NT2/D1 (cell line): ENCODE measurements at regions not wholly inside any gene's neighbourhood (a gene's known extent, or its start where the extent isn't known, plus 50 kb on each side); places are given as distances from the start of the nearest gene placed in this dataset.

ENCODE experiments used
- DNase-seq: peaks from one replicate; pipeline ENCODE4 v3.0.0-alpha.2; 2011; ENCODE audit warnings: low read depth, low spot score
- H3K27me3 ChIP-seq: 2 replicates; pipeline ENCODE4 v1.6.0; 2011; ENCODE audit warnings: mild to moderate bottlenecking; ENCODE audit not compliant: insufficient read length, insufficient read depth
- H3K36me3 ChIP-seq: 2 replicates; pipeline ENCODE4 v1.6.1; 2011; ENCODE audit warnings: mild to moderate bottlenecking, low read length, mixed read lengths; ENCODE audit not compliant: insufficient read depth, insufficient read length
- H3K4me1 ChIP-seq: 2 replicates; pipeline ENCODE4 v1.5.1; 2011; ENCODE audit not compliant: insufficient read depth, insufficient read length
- H3K4me3 ChIP-seq: 2 replicates; pipeline ENCODE4 v1.5.1; 2011; ENCODE audit warnings: low read depth; ENCODE audit not compliant: insufficient read length
- H3K9ac ChIP-seq: 2 replicates; pipeline ENCODE4 v1.6.0; 2011; ENCODE audit warnings: low read depth; ENCODE audit not compliant: insufficient read length
- H3K9me3 ChIP-seq: 2 replicates; pipeline ENCODE4 v1.5.1; 2011; ENCODE audit warnings: mild to moderate bottlenecking, low read length; ENCODE audit not compliant: insufficient read depth
- SUZ12 ChIP-seq: IDR thresholded peaks from 2 replicates; pipeline ENCODE4 v1.6.1; 2011; ENCODE audit not compliant: insufficient read length, insufficient read depth; ENCODE audit errors: extremely low read depth
- YY1 ChIP-seq: IDR thresholded peaks from 2 replicates; pipeline ENCODE4 v1.6.1; 2011; ENCODE audit not compliant: insufficient read length, insufficient read depth
- ZNF274 ChIP-seq: IDR thresholded peaks from 2 replicates; pipeline ENCODE4 v1.6.1; 2011; ENCODE audit warnings: mild to moderate bottlenecking, low read depth, low read length

DNA sequence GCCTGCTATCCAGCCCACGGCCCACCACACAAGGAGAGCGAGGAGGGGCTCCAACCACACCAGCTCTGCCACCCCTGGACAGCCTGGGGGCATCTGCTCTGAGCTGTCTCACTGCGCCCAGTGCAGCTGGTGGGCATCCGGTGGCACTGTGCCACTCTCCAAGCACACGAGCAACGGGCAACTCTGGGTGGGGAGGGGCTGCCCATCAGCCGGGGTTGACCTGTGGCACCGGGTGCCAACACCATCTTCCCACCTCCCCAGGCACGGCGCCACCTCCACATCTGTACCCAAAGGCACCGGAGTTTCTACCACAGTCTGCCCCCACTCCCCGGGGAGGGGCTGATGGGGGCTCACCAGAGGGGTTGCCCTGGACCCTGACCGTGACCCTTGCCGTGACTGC is 241.8 kb downstream of the RBFOX3 start:
- TF ChIP-seq YY1 (no peak), SUZ12 (no peak), ZNF274 (no peak)
- peaks cover 8% of the 10 kb centered on the region for H3K27me3 ChIP-seq
- H3K9ac ChIP-seq, result no peak overlapping the region
- no peak for DNase-seq
- no peaks in the 10 kb centered on the region for H3K36me3 ChIP-seq
- H3K4me1 ChIP-seq, result peaks cover 4% of the 10 kb centered on the region
- H3K9me3 ChIP-seq, result no peaks in the 10 kb centered on the region
- no peak overlapping the region for H3K4me3 ChIP-seq

DNA sequence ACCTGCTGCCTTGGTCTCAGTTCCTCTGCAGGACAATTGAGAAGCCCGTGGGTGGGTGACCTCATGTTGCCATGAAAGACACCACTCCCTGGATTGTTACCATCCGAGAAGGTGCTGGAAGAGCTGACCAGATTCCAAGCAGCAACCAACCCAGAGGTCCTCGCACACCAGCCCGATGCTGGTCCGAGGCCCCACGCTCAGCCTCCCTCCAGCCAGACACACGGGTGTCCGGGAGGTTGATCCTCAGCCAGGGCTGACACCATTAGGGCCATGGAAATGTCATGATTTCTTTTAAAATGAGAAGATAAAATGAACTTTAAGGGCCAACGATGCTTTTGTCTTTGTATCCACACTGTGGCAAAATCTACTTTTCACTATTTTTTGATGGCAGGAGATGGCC is 242.3 kb downstream of the RBFOX3 start:
- Histone ChIP-seq H3K36me3 (no peaks in the 10 kb centered on the region), H3K9me3 (no peaks in the 10 kb centered on the region), H3K4me1 (peaks cover 3% of the 10 kb centered on the region), H3K9ac (no peak overlapping the region), H3K4me3 (no peak overlapping the region), H3K27me3 (peaks cover 8% of the 10 kb centered on the region)
- no peak for DNase-seq
- TF ChIP-seq ZNF274 (no peak), YY1 (no peak), SUZ12 (no peak)

DNA sequence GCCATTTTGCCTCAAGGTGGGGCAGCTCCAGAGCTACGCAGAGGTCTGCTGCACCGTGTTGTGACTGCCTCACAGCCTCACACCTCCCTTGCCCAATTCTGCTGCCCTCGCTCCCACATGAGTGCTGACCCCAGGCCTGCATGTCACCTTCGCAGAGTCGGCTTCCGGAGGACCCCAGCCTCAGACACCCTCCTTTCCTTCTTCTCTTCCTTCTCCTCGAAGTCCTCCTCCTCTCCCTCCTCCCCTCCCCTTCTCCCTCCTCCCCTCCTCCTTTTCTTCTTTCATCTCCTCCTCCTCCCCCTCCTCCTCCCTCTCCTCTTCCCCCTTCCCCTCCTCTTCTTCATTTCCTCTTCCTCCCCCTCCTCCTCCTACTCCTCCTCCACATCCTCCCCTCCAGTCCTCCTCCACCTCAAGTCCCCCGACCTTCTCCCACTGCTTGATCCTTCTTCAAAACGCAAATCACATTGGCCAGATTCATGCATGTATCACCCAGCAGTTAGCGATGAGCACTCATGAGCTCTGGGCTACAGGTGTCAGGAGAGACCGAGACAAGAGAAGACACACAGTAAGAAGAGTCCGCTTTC is 243.8 kb downstream of the RBFOX3 start:
- Histone ChIP-seq H3K4me3 (no peak overlapping the region), H3K27me3 (peaks cover 8% of the 10 kb centered on the region)

DNA sequence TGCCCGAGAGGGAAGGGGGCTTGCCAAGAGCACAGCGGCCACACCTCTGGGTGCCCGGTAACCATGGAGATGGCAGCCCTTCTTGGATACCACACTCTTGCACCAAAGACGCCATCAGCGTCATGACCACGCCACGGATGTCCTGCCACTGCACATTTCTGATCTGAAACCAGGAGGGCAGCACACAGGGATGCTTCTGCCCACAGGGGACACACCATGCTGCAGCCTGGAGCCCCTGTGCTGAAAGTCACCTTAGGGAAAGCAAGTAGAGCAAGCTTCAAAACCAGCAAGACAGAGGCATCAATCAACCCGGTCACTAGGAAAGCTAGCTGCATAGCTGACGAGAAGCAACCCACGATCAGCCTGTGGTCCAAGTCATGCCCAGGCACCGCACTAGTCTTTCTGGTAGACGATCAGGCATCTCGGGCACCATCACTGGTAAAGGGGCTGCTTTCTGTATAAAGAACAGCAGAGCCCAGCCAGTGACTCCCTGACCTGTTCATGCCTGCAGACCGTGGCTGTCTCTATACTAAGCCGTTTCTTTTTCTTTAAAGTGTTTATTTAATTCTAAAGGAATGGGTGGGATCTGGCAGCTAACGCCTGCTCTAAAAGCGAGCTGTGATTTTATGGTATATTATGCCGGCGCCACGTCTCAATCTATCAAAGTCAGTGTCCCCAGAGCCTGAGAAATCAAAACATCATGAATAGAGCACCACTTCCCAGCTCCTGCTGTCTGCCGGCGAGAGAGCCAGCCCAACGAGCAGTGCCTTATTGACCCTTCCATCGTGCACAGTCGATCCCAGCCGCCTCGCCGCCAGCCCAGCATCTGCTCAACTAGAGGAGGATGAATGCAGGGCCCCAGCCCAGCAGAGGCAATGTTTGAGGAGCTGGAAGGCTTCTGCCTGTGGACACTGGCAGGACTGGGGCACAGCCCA is 244.7 kb downstream of the RBFOX3 start:
- Histone ChIP-seq H3K4me1 (no peaks in the 10 kb centered on the region), H3K27me3 (peaks cover 11% of the 10 kb centered on the region), H3K9ac (no peak overlapping the region), H3K4me3 (no peak overlapping the region), H3K9me3 (no peaks in the 10 kb centered on the region), H3K36me3 (no peaks in the 10 kb centered on the region)
- DNase-seq, result no peak
- TF ChIP-seq ZNF274 (no peak), SUZ12 (no peak), YY1 (no peak)

More for the DNA sequence above, 243.8 kb downstream of the RBFOX3 start:
- DNase-seq, result no peak
- H3K4me1 ChIP-seq, result no peaks in the 10 kb centered on the region
- TF ChIP-seq SUZ12 (no peak), ZNF274 (no peak), YY1 (no peak)
- H3K9me3 ChIP-seq, result no peaks in the 10 kb centered on the region
- no peaks in the 10 kb centered on the region for H3K36me3 ChIP-seq
- no peak overlapping the region for H3K9ac ChIP-seq

DNA sequence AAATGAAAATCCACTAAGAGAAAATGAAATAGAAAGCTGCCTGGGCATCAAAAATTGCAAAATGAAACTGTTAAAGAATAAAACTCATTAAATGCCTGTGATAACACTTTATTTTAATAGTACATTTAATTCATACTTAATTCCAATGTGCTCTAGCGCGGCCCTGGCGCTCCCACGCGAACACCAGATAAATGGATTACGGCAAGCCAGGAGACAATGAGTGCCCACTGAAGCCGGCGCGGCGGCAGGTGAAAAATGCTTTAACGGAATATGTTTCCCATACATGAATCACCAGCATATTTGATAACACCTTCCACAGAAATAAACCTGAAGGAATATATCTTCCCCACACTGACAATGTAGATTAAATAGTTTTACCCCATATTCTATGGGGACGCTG is 245.5 kb downstream of the RBFOX3 start:
- Histone ChIP-seq H3K9me3 (no peaks in the 10 kb centered on the region), H3K4me3 (no peak overlapping the region), H3K9ac (no peak overlapping the region), H3K4me1 (no peaks in the 10 kb centered on the region), H3K36me3 (no peaks in the 10 kb centered on the region), H3K27me3 (peaks cover 11% of the 10 kb centered on the region)
- TF ChIP-seq YY1, result no peak
- TF ChIP-seq SUZ12, result no peak
- TF ChIP-seq ZNF274, result no peak
- DNase-seq, result no peak

DNA sequence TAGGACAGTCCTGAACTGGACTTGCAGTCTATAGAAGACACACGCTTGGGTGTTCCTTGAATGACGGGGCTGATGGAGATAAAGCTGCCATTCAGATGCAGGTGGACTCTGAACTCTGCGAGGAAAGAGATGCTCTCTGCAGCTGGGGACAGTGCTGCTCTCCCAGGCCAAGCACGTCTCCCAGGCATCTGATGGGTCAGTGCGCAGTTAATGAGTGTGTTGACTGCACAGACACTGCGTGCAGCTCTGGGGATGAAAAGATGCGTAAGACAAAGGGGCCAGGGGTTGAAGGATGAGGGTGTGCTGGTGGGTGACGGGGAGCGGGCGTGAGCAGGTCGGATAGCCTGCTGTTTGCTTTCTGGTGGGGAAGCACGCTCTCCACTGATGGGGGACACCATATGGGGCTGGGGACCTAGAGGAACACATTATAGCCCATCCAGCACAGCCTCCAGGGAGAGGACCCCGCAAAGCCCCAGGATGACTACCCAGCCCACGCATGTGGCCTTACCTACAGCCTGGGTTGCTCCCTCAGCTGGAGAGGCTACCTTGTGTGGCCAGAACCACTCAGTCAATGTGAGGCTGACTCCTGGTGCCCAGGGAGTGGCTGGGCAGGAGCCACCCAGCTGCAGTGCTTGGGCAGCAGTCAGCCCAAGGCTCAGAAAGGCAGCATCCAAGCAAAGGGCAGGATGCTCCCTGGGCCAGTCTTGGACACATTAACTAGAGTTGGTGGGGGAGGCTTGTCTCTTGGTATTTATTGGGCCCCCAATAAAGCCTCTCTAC is 246.3 kb downstream of the RBFOX3 start:
- no peaks in the 10 kb centered on the region for H3K9me3 ChIP-seq
- no peak for DNase-seq
- no peaks in the 10 kb centered on the region for H3K4me1 ChIP-seq
- no peak overlapping the region for H3K4me3 ChIP-seq
- H3K9ac ChIP-seq, result no peak overlapping the region
- peaks cover 11% of the 10 kb centered on the region for H3K27me3 ChIP-seq
- no peaks in the 10 kb centered on the region for H3K36me3 ChIP-seq
- TF ChIP-seq SUZ12 (no peak), YY1 (no peak), ZNF274 (no peak)

DNA sequence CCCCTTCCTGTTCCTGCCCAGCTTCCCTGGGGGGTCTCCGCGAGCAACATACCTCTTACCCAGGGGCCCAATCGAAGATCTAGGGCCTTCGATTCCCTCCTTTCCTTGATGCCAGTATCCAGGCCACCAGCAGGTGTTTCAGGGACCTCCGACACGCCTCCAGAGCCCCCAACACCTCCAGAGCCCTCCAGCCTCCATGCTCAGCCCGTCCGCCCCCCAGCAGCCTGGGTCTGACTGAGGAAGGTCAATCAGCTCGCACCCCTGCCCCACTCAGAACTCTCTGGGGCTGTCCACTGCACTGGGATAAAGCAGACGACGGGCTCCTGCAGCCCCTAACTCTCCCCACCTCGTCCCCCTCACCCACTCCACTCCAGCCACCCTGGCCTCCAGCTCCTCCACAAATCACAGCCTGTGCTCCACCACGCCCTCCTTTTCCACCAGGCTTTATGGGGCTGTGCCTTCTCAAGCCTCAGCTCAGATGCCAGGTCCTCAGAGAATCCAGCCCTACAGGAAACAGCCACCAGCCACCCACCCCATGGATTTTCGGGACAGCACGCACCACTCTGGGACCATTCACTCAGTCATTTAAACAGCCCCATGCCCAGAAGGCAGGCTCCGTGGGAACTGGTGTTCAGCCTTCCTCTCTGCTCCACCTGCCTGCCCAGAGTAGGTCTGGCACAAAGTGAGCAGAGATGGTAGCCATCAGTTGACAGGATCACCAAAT is 247.1 kb downstream of the RBFOX3 start:
- Histone ChIP-seq H3K9ac (no peak overlapping the region), H3K9me3 (no peaks in the 10 kb centered on the region), H3K27me3 (peaks cover 11% of the 10 kb centered on the region), H3K4me1 (no peaks in the 10 kb centered on the region), H3K36me3 (no peaks in the 10 kb centered on the region), H3K4me3 (no peak overlapping the region)
- DNase-seq, result no peak
- TF ChIP-seq SUZ12, result no peak
- TF ChIP-seq ZNF274, result no peak
- TF ChIP-seq YY1, result no peak
